ENCODE measurements at regions not wholly inside any gene's neighbourhood (a gene's known extent, or its start where the extent isn't known, plus 50 kb on each side); places are given as distances from the start of the nearest gene placed in this dataset.

GRCh38 chr4:32472918-32473317, 1752.7 kb downstream of the PCDH7 start:
- FAIRE-seq (no peak), DNase-seq (ENCODE audit: low spot score) (no peak)

- FAIRE-seq (no peak), DNase-seq (ENCODE audit: low spot score) (no peak)
Observed at GRCh38 chr4:32475710-32476109, 1755.5 kb downstream of the PCDH7 start.

GRCh38 chr4:32477518-32477917, 1757.3 kb downstream of the PCDH7 start:
- no peak for FAIRE-seq

GRCh38 chr4:32485956-32486355, 1765.8 kb downstream of the PCDH7 start:
- DNase-seq (ENCODE audit: low spot score) (no peak), FAIRE-seq (no peak)

More at GRCh38 chr4:32477518-32477917, 1757.3 kb downstream of the PCDH7 start:
- DNase-seq (ENCODE audit: low spot score): no peak

- FAIRE-seq (no peak), DNase-seq (ENCODE audit: low spot score) (no peak)
Observed at GRCh38 chr4:32488690-32489089, 1768.5 kb downstream of the PCDH7 start.

GRCh38 chr4:32499171-32499570, 1779.0 kb downstream of the PCDH7 start:
- DNase-seq (ENCODE audit: low spot score) (peak; percentile 87), FAIRE-seq (peak; percentile 79)

GRCh38 chr4:32503241-32503640, 1783.1 kb downstream of the PCDH7 start:
- DNase-seq (ENCODE audit: low spot score): no peak
- FAIRE-seq: no peak

GRCh38 chr4:32506067-32506466, 1785.9 kb downstream of the PCDH7 start:
- FAIRE-seq: no peak
- no peak for DNase-seq (ENCODE audit: low spot score)

GRCh38 chr4:32519060-32519459, 1798.9 kb downstream of the PCDH7 start:
- FAIRE-seq: no peak
- peak; percentile 9 for DNase-seq (ENCODE audit: low spot score)

GRCh38 chr4:32525420-32525819, 1805.3 kb downstream of the PCDH7 start:
- DNase-seq (ENCODE audit: low spot score): no peak
- no peak for FAIRE-seq

- no peak for DNase-seq (ENCODE audit: low spot score)
- no peak for FAIRE-seq
Observed at GRCh38 chr4:32544846-32545245, 1824.7 kb downstream of the PCDH7 start.

- FAIRE-seq (no peak), DNase-seq (ENCODE audit: low spot score) (no peak)
Observed at GRCh38 chr4:32551943-32552342, 1831.8 kb downstream of the PCDH7 start.

- no peak for FAIRE-seq
- no peak for DNase-seq (ENCODE audit: low spot score)
Observed at GRCh38 chr4:32560306-32560705, 1840.1 kb downstream of the PCDH7 start.

- FAIRE-seq (no peak), DNase-seq (ENCODE audit: low spot score) (no peak)
Observed at GRCh38 chr4:32562010-32562409, 1841.8 kb downstream of the PCDH7 start.

GRCh38 chr4:32564626-32565025, 1844.5 kb downstream of the PCDH7 start:
- no peak for DNase-seq (ENCODE audit: low spot score)
- no peak for FAIRE-seq

GRCh38 chr4:32569861-32570260, 1849.7 kb downstream of the PCDH7 start:
- FAIRE-seq: no peak
- no peak for DNase-seq (ENCODE audit: low spot score)

- FAIRE-seq: no peak
- DNase-seq (ENCODE audit: low spot score): no peak
Observed at GRCh38 chr4:32572366-32572765, 1852.2 kb downstream of the PCDH7 start.

GRCh38 chr4:32574803-32575202, 1854.6 kb downstream of the PCDH7 start:
- no peak for FAIRE-seq
- no peak for DNase-seq (ENCODE audit: low spot score)

GRCh38 chr4:32589097-32589496, 1868.9 kb downstream of the PCDH7 start:
- FAIRE-seq (no peak), DNase-seq (ENCODE audit: low spot score) (no peak)

- FAIRE-seq (no peak), DNase-seq (ENCODE audit: low spot score) (no peak)
Observed at GRCh38 chr4:32589853-32590252, 1869.7 kb downstream of the PCDH7 start.

- DNase-seq (ENCODE audit: low spot score) (no peak), FAIRE-seq (no peak)
Observed at GRCh38 chr4:32597354-32597753, 1877.2 kb downstream of the PCDH7 start.

GRCh38 chr4:32601848-32602247, 1881.7 kb downstream of the PCDH7 start:
- FAIRE-seq (no peak), DNase-seq (ENCODE audit: low spot score) (no peak)

GRCh38 chr4:32607978-32608377, 1887.8 kb downstream of the PCDH7 start:
- DNase-seq (ENCODE audit: low spot score) (no peak), FAIRE-seq (no peak)

GRCh38 chr4:32624943-32625603, 1904.9 kb downstream of the PCDH7 start:
- DNase-seq (ENCODE audit: low spot score): no peak
- FAIRE-seq: no peak
